ENCODE measurements at regions not wholly inside any gene's neighbourhood (a gene's known extent, or its start where the extent isn't known, plus 50 kb on each side); places are given as distances from the start of the nearest gene placed in this dataset.

GRCh38 chr6:41427642-41428335 is 92.4 kb downstream of the NCR2 start:
- Histone ChIP-seq H3K27ac (ENCODE audit: control insufficient read depth, insufficient read depth, low read length) (no peak overlapping the region), H3K4me1 (ENCODE audit: control insufficient read depth, extremely low read depth, insufficient read depth, low read length) (peaks cover 7% of the 10 kb centered on the region), H3K9me1 (ENCODE audit: control insufficient read depth, extremely low read depth, insufficient read depth, low read length) (no peaks in the 10 kb centered on the region), H2AFZ (ENCODE audit: control insufficient read depth, low read length) (no peak overlapping the region), H3K9ac (ENCODE audit: control insufficient read depth, extremely low read depth, insufficient read depth, low read length) (no peak overlapping the region), H3K4me3 (ENCODE audit: control insufficient read depth in 2 of 3, extremely low read depth in 1 of 3, insufficient read depth in 2 of 3, low read depth in 1 of 3, low read length in 3 of 3) (peak overlapping the region; percentile 20 to 47 (median 31)), H3K27me3 (ENCODE audit: control insufficient read depth, extremely low read depth, insufficient read depth, low read length) (peaks cover 45% of the 10 kb centered on the region), H3K36me3 (ENCODE audit: control insufficient read depth in 2 of 2, extremely low read depth in 1 of 2, insufficient read depth in 2 of 2, low read length in 2 of 2) (no peaks in the 10 kb centered on the region), H3K9me3 (ENCODE audit: control insufficient read depth, low read depth, low read length) (no peaks in the 10 kb centered on the region), H3K79me2 (ENCODE audit: control insufficient read depth, insufficient read depth, low read length) (no peaks in the 10 kb centered on the region), H4K20me1 (ENCODE audit: control insufficient read depth, extremely low read depth, insufficient read depth, low read length) (no peaks in the 10 kb centered on the region), H3K4me2 (ENCODE audit: control insufficient read depth, extremely low read depth, insufficient read depth, low read depth, low read length) (peak overlapping the region; percentile 59)
- no peak for FAIRE-seq
- TF ChIP-seq CTCF (optimal IDR thresholded peaks at IDR 0.05 in 1 of 3, IDR thresholded peaks at IDR 0.05 in 1 of 3, conservative IDR thresholded peaks at IDR 0.05 in 1 of 3; ENCODE audit: extremely low read depth in 1 of 3, insufficient read depth in 2 of 3, low read length in 3 of 3) (peak in 1 of 3 experiments; percentile 38), EZH2 (IDR thresholded peaks at IDR 0.05; ENCODE audit: low read length) (no peak)
- no peak for DNase-seq (ENCODE audit: low read depth, low spot score)
- dilution Hi-C loops (cut with MboI; ENCODE audit: extremely low pct_ligation_motif_present, low sequenced_read_pairs) = no loop called here

- Histone ChIP-seq H3K36me3 (ENCODE audit: control insufficient read depth in 2 of 2, extremely low read depth in 1 of 2, insufficient read depth in 2 of 2, low read length in 2 of 2) (no peaks in the 10 kb centered on the region), H3K4me1 (ENCODE audit: control insufficient read depth, extremely low read depth, insufficient read depth, low read length) (peaks cover 7% of the 10 kb centered on the region), H3K79me2 (ENCODE audit: control insufficient read depth, insufficient read depth, low read length) (no peaks in the 10 kb centered on the region), H2AFZ (ENCODE audit: control insufficient read depth, low read length) (no peak overlapping the region), H3K27ac (ENCODE audit: control insufficient read depth, insufficient read depth, low read length) (no peak overlapping the region), H4K20me1 (ENCODE audit: control insufficient read depth, extremely low read depth, insufficient read depth, low read length) (no peaks in the 10 kb centered on the region), H3K27me3 (ENCODE audit: control insufficient read depth, extremely low read depth, insufficient read depth, low read length) (peaks cover 45% of the 10 kb centered on the region), H3K4me2 (ENCODE audit: control insufficient read depth, extremely low read depth, insufficient read depth, low read depth, low read length) (peak overlapping the region; percentile 59), H3K9ac (ENCODE audit: control insufficient read depth, extremely low read depth, insufficient read depth, low read length) (no peak overlapping the region), H3K9me3 (ENCODE audit: control insufficient read depth, low read depth, low read length) (no peaks in the 10 kb centered on the region), H3K9me1 (ENCODE audit: control insufficient read depth, extremely low read depth, insufficient read depth, low read length) (no peaks in the 10 kb centered on the region), H3K4me3 (ENCODE audit: control insufficient read depth in 2 of 3, extremely low read depth in 1 of 3, insufficient read depth in 2 of 3, low read depth in 1 of 3, low read length in 3 of 3) (peak overlapping the region in 1 of 3 experiments; percentile 47)
- FAIRE-seq (no peak), DNase-seq (ENCODE audit: low read depth, low spot score) (no peak)
- TF ChIP-seq EZH2 (IDR thresholded peaks at IDR 0.05; ENCODE audit: low read length) = peak; percentile 79
- TF ChIP-seq CTCF (optimal IDR thresholded peaks at IDR 0.05 in 1 of 3, IDR thresholded peaks at IDR 0.05 in 1 of 3, conservative IDR thresholded peaks at IDR 0.05 in 1 of 3; ENCODE audit: extremely low read depth in 1 of 3, insufficient read depth in 2 of 3, low read length in 3 of 3) = no peak
- dilution Hi-C loops (cut with MboI; ENCODE audit: extremely low pct_ligation_motif_present, low sequenced_read_pairs) = no loop called here
Measured at GRCh38 chr6:41428336-41428995, 93.1 kb downstream of the NCR2 start.

Measured in keratinocyte (primary cell).